Epithelial cell of proximal tubule (primary cell): ENCODE measurements at regions not wholly inside any gene's neighbourhood (a gene's known extent, or its start where the extent isn't known, plus 50 kb on each side); places are given as distances from the start of the nearest gene placed in this dataset.

Experiments used
- DNase-seq: peaks from one replicate; pipeline ENCODE4 v3.0.0-alpha.2; 2011; ENCODE audit warnings: low read depth
- H3K4me3 ChIP-seq: 2 replicates; pipeline ENCODE4 v1.5.1; 2011; ENCODE audit warnings: low read depth, mild to moderate bottlenecking, low read length
- TF ChIP-seq, protein P1 (sequence below): conservative IDR thresholded peaks from 2 replicates; pipeline ENCODE4 v1.5.1; 2012; ENCODE audit warnings: low read depth, mild to moderate bottlenecking, low read length

DNA sequence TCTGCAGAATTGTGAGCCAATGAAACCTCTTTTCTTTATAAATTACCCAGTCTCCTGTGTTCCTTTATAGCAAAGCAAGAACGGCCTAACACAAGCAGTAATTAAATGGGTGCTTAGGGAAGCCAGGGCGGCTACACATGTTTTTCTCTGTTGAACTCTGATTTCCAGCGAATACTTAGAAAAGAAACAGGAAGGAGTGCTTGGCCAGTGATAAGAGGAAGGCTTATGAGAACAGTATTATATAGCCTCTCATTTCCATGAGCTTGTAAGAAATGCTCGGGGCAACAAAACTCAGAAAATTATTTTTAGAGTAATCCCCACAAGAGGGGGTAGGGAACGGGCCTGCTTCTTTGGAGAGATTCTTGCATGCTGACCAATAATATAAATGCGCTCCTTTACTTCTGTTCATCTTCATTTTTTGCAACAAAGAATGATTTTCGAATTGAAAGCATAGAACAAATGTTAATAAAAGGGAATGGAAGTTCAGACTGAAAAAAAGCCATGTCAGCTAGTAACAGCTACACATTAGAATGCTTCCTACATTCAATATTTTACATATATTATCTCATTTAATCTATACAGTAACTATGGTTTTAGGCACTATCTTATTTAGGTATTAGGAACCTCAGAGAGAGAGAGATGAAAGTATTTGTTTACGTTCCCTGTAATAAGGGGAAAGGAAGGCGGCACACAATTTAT is 49.7 kb upstream of the CCDC85A start:
- TF ChIP-seq, protein P1, sequence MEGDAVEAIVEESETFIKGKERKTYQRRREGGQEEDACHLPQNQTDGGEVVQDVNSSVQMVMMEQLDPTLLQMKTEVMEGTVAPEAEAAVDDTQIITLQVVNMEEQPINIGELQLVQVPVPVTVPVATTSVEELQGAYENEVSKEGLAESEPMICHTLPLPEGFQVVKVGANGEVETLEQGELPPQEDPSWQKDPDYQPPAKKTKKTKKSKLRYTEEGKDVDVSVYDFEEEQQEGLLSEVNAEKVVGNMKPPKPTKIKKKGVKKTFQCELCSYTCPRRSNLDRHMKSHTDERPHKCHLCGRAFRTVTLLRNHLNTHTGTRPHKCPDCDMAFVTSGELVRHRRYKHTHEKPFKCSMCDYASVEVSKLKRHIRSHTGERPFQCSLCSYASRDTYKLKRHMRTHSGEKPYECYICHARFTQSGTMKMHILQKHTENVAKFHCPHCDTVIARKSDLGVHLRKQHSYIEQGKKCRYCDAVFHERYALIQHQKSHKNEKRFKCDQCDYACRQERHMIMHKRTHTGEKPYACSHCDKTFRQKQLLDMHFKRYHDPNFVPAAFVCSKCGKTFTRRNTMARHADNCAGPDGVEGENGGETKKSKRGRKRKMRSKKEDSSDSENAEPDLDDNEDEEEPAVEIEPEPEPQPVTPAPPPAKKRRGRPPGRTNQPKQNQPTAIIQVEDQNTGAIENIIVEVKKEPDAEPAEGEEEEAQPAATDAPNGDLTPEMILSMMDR, result no peak

More for the DNA sequence above, 49.7 kb upstream of the CCDC85A start:
- H3K4me3 ChIP-seq, result no peak overlapping the region
- DNase-seq, result no peak
